ENCODE measurements at regions not wholly inside any gene's neighbourhood (a gene's known extent, or its start where the extent isn't known, plus 50 kb on each side); places are given as distances from the start of the nearest gene placed in this dataset.

DNA sequence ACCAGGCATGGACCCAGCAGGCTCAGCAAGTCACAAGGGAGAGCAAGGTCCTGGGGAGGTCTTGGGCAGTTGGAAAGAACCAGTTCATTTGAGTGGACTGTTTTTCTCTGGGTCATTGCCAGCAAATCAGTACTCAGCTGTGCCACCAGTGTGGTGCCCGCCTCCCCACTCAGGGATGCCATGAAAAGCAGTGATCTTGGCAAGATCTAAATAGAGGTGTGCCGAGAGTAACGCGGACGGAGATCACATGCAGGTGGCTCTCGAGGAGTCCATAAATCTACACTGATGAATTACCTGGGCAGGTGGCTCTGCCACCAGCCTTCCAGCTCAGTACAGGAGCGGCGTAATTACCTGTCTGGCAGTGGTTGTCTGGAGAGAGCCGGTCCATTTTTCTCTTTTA is 642.2 kb downstream of the PTPRU start:
- TF ChIP-seq, protein P1, sequence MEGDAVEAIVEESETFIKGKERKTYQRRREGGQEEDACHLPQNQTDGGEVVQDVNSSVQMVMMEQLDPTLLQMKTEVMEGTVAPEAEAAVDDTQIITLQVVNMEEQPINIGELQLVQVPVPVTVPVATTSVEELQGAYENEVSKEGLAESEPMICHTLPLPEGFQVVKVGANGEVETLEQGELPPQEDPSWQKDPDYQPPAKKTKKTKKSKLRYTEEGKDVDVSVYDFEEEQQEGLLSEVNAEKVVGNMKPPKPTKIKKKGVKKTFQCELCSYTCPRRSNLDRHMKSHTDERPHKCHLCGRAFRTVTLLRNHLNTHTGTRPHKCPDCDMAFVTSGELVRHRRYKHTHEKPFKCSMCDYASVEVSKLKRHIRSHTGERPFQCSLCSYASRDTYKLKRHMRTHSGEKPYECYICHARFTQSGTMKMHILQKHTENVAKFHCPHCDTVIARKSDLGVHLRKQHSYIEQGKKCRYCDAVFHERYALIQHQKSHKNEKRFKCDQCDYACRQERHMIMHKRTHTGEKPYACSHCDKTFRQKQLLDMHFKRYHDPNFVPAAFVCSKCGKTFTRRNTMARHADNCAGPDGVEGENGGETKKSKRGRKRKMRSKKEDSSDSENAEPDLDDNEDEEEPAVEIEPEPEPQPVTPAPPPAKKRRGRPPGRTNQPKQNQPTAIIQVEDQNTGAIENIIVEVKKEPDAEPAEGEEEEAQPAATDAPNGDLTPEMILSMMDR (IDR thresholded peaks at IDR 0.05 in 2 of 3, conservative IDR thresholded peaks at IDR 0.05 in 1 of 3; ENCODE audit: borderline replicate concordance in 1 of 3, insufficient read depth in 1 of 3, low read depth in 2 of 3, low read length in 2 of 3) = no peak
- TF ChIP-seq POLR2A (IDR thresholded peaks at IDR 0.05; ENCODE audit: borderline replicate concordance, extremely low read depth, insufficient read depth, insufficient read length) (no peak), TCF7L2 (IDR thresholded peaks at IDR 0.05; ENCODE audit: borderline replicate concordance, extremely low read depth, insufficient read depth, insufficient read length) (no peak), ZNF274 (IDR thresholded peaks at IDR 0.05; ENCODE audit: low read depth, low read length) (no peak), ZFX (IDR thresholded peaks at IDR 0.05) (no peak), EGR1 (IDR thresholded peaks at IDR 0.05; ENCODE audit: low read depth) (no peak), YY1 (IDR thresholded peaks at IDR 0.05; ENCODE audit: extremely low read depth, insufficient replicate concordance, low read depth, low read length) (no peak), POLR2AphosphoS5 (IDR thresholded peaks at IDR 0.05; ENCODE audit: low read depth, low read length) (no peak)

All from HCT116 (cell line).